Spleen (tissue), 7 donors: ENCODE measurements at regions not wholly inside any gene's neighbourhood (a gene's known extent, or its start where the extent isn't known, plus 50 kb on each side); places are given as distances from the start of the nearest gene placed in this dataset.

Experiments used
- CTCF ChIP-seq, 11 experiments: fragments of 200-600 bp in 7 of 11; fragments of 450-650 bp in 4 of 11; sonication (generic) in 4 of 11; IDR thresholded peaks in 8 of 11; conservative IDR thresholded peaks in 3 of 11; 1 replicate in 7 of 11; 2 replicates in 4 of 11; pipeline versions ENCODE4 v1.4.0 to v1.8.0; 2016 to 2021; ENCODE audit warnings: antibody characterized with exemption in 11 of 11, inconsistent platforms in 4 of 11, mild to moderate bottlenecking in 1 of 11
- POLR2A ChIP-seq, 3 donors: fragments of 450-650 bp; IDR thresholded peaks; one replicate each; pipeline ENCODE4 v1.5.1; 2017; ENCODE audit warnings: antibody characterized with exemption in 3 of 3, mild to moderate bottlenecking in 1 of 3
- POLR2AphosphoS5 ChIP-seq, 3 donors: sonication (generic); formaldehyde crosslinking; IDR thresholded peaks; one replicate each; pipeline ENCODE4 v1.5.1; 2017; ENCODE audit warnings: antibody characterized with exemption in 3 of 3
- donor health status: DM: no; HTN: no; CAD: no; lungs with moderate emphysema.
- donor health status: DM: no; HTN: no; CAD: no.
- donor health status: DM: no; HTN: no; CAD: no.

GRCh38 chr15:31579282-31579681 is 252.6 kb downstream of the KLF13 start:
- no peak for TF ChIP-seq CTCF (IDR thresholded peaks at IDR 0.05 in 8 of 11, conservative IDR thresholded peaks at IDR 0.05 in 3 of 11)
- no peak for TF ChIP-seq POLR2A (IDR thresholded peaks at IDR 0.05)
- no peak for TF ChIP-seq POLR2AphosphoS5 (IDR thresholded peaks at IDR 0.05)
